Dermis blood vessel endothelial cell (primary cell): ENCODE measurements at regions not wholly inside any gene's neighbourhood (a gene's known extent, or its start where the extent isn't known, plus 50 kb on each side); places are given as distances from the start of the nearest gene placed in this dataset.
"Not testable (repeated sequence)": the region's sequence is repeated elsewhere in the genome, so short reads cannot be mapped to it uniquely, and the experiment has no call there.

Experiments used
- DNase-seq: peaks from one replicate; pipeline ENCODE4 v3.0.0; 2010

DNA sequence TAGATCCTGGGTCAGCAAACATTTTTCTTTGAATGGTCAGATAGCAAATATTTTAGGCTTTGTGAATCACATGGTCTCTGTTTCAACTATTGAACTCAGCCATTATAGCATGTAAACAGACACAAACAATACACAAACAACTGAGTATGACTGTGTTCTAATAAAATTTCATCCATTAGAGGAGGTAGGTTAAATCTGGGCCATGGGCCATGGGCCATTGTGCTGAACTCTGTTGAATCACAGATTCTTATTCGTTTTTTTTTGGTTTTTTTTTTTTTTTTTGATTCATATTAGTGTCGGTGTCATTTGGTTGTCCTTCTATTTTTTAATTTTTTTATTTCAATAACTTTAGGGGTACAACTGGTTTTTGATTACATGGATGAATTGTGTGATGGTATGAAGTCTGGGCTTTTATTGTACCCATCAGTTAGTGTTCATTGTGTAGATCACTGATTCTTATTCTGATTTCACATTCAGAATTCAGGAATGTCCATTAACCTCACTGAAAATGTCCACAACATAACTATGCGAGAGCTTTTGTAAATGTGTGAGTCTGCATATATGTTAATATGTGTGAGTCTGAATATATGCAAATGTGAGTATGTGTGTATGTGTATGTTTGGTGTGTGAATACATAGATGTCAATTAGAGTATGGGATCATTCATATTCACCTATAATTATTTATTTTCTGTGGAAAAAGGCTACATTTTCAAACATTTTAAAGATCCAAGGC lies 443.7 kb upstream of the GRM3 start:
- DNase-seq, result no peak

DNA sequence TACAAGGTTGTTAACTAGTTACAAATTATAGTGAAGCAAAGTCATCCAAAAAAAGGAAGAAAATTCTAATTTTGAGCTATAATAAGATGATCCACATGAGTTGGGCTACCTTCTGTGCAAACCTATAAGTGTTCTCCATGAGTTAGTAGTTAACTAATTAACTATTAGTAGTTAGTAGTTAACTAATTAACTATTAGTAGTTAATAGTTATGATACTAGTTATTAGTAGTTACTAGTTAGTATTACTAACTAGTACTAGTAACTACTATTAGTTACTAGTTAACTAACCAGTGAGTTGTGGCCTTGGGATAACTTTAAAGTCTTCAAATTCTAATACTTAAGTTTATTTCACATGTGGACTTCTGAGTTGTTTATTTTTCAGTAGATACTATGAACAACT lies 453.4 kb upstream of the GRM3 start:
- DNase-seq, result no peak

DNA sequence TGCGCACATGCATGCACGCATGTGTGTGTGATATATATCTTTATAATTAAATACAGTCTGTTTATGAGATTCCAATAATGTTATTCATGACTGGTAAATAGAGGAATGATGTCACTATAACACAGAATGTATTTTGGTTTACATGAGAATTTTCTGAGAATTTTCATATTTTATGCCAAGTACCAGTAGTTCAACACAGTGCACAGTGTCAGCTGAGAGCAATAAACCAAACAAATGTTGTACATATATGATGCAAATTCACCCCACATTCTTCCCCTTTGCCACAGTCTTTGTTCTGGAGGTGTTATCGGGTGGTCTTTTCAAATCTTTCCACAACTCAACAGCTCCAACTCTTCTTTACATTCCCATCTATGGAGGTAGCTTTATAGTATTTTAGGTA lies 462.2 kb upstream of the GRM3 start:
- DNase-seq, result no peak

DNA sequence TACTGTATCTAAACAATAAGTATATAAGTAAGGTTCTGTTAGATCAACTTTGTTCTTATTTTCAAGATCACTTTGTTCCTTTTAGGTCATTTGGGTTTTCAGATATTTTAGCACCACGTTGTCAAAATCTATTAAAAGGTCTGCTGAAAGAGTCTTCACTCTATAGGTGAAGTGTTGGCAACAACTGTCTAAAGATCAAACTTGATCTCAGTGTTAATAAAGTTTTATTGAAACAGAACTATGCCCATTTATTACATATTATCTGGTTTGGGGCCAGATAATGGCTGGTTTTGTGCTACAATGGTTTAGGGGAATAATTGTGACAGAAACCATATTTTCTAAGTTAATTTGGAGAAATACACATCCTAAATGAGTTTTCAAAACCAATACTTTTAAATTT lies 478.9 kb upstream of the GRM3 start:
- DNase-seq, result no peak

DNA sequence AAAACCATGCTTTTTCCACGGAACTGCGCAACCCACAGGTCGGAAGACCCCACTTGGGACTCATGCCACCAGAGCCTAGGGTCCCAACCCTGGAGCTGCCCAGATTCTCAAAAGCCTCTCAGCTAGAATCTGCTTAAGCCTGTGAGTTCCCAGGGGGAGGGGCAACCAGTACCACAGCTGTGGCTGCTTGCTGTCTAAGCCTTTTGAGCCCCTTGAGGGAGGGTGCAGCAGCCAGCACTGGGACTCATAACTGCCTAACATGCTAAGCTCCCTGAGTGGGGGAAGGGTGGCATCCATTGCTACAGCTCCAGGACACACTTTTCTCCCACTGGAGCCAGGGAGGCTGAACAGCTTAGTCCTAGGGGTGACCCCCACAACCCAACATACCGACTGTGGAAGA lies 485.6 kb upstream of the GRM3 start:
- no peak for DNase-seq

DNA sequence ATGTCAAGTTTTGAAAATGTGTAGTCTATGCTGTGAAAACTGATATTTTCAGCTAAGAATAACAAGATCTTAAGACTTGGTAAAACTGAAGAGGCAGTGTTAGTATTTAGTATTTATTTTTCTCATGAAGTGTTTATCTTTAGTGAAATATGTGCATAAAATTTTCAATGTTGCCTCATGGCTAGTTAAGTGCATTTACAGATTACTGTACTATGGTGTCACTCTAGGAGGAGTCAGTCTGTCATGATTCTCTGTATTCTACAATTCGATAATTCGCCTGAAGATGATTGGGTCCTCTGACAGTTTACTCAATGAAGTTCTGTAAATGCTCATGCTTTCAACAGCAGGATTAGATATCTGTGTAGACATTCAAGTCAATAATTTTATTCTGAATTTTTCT lies 488.1 kb upstream of the GRM3 start:
- DNase-seq, result no peak

DNA sequence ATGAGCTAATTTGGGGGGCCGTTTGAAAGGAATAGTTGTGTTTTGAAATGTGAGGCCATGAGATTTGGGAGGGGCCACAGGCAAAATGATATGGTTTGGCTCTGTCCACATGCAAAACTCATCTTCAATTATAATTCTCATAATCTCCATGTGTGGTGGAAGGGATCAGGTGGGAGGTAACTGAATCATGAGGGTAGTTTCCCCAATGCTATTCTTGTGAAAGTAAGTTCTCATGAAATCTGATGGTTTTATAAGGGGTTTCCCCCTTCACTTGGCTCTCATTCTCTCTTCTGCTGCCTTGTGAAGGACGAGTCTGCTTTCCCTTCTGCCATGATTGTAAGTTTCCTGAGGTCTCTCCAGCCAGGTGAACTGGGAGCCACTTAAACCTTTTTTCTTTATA lies 490.8 kb upstream of the GRM3 start:
- DNase-seq, result no peak

DNA sequence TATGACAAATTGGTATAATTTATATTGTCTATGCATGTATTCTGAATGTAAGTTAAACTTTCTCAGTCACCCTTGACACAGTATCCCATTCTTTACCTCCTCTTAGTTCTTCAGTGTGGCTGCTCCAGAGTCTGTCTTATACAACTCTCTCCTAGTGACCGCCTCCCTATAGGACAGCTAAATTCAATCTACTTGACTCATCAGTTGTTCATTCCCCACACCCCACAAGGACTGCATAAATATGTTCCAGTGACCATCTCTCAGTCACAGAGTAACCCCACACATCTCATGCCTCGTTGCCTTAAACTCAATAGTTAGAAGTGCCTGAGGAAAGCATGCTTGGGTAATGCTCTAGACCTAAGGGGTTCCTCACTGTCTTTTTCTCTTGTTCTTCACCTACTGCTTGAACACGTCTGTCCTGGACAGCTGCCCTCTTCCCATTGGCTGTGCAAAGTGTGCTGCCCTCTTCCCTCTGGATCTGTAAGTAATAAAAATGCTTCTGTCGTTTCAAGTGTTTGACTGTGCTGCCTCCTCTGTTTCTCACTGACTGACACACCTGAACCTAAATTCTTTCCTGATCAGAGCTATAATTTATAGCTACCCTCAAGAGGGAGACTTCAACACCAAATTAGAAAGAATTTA lies 494.6 kb upstream of the GRM3 start:
- DNase-seq, result no peak

DNA sequence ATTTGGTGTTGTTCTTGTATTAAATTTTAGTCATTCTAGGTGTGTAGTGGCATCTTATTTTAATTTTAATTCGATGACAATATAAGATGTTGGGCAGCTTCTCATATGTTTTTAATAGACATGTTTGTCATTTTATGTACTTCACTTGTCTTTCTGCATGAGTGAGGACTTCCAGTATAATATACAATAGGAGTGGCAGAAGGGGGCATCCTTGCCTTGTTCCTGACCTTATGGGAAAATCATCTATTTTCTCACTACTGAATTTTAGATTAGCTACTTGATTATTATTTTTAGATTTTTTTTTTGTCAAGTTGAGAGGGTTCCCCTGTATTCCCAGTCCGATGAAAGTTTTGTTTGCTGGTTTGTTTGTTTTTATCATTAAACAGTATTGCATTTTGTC lies 495.2 kb upstream of the GRM3 start:
- DNase-seq, result no peak

DNA sequence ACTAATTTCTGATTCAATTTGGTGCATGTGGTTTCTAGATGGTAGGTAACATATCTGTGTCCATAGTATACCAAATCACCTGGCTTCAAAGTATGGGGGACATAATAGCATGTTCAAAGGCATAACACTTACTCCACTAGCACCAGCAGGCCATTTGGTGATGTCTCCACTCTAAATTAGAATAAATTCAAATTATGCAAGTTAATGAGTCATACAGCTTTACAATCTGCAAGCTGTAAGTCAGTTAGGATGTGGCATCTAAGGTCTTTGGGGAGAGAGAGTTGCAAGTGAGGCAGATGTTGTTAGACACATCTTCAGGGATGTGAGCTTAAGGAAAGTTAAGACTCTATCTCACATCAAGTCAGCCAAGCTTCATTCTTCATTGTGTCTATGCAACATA lies 506.4 kb upstream of the GRM3 start:
- no peak for DNase-seq

DNA sequence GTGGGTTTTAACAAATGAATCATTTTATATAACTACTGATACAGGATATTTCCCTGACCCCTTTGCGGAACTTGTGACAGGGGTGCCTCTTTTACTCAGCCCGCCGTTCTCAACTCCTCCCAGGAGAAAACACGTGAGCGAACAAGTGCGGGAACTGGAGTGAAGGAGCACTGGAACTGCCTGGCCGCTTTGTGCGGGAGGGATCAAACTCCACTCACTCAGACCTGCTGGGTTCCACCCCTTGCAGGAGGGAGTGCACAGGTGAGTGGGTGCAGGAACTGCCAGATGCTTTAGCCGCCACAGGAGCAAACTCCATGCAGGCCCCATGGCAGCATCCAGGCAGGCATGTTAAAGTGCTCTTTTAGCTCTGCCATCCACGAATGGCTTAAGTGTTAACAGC lies 513.4 kb upstream of the GRM3 start:
- no peak for DNase-seq

DNA sequence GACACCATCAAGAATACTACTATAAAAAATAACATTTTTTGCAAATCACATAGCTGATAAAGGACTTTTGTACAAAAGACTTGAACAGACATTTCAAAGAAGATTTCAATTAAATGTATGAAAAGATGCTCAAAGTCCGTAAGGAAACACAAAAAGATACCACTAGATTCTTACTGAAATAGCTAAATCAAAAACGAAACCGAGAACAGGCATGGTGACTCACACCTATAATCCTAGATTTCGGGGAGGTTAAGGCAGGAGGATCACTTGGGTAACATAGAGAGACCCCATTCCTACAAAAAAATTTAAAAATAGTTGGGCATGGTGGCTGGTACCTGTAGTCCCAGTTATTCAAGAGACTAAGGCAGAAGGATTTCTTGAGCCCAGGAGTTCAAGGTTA lies 520.2 kb upstream of the GRM3 start:
- DNase-seq, result no peak

DNA sequence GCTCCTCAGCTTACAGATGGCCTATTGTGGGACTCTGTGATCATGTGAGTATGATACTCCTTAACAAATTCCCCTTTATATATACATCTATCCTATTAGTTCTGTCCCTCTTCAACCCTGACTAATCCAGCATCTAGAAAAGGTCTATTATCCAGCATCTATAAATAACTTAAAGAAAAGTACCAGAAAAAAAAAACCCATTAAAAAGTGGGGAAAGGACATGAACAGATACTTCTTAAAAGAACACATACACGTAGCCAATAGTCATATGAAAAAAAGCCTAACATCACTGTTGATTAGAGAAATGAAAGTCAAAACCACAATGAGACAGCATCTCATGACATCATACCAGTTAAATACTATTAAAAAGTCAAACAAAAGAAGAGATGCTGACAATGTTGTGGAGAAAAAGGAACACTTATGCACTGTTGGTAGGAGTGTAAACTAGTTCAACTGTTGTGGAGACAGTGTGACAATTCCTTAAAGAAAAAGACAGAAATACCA lies 549.5 kb upstream of the GRM3 start:
- no peak for DNase-seq

DNA sequence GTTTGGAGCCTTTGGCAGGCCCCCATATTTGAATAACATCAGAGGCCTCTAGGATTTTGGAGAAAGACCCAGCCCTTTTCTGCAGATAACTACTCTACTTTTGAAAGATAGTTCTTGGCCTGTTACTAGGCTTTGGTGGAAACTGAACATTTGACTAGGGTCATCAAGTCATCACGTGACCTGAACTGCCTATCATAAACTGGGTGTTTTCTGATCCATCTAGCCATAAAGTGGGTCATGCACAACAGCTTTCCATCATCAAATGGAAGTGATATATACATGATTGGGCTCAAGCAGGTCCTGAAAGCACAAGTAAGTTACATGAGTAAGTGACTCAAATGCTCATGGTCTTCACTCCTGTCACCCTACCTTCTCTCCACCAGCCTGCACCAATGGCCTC lies 552.3 kb upstream of the GRM3 start:
- DNase-seq, result no peak

DNA sequence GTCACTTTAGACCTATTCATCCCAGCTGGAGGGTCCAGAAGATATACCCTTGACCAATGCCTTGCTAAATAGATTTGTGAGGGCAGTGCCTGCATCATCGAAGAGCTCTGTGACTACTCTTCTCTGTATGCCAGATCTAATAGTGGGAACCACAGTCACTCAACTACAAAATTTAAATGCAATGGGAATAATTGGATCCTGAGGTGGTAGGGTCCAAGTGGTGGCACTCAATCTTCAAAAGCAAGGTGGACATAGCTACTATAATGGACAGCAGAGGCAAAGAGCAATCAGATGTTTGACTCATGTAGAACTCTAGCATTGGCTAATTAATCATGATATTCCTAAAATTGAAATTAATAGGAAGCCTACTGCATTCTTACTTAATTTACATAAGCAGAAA lies 554.3 kb upstream of the GRM3 start:
- DNase-seq, result no peak

DNA sequence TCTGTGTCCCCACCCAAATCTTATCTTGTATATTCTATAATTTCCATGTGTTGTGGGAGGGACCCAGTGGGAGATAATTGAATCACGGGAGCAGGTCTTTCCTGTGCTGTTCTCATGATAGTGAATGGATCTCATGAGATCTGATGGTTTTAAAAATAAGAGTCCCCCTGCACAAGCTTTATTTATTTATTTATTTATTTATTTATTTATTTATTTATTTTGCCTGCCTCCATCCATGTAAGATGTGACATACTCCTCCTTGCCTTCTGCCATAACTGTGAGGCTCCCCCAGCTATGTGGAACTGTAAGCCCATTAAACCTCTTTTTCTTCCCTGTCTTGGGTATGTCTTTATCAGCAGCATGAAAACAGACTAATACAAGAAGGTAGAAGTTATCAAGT lies 579.1 kb upstream of the GRM3 start:
- DNase-seq, result not testable (repeated sequence)

DNA sequence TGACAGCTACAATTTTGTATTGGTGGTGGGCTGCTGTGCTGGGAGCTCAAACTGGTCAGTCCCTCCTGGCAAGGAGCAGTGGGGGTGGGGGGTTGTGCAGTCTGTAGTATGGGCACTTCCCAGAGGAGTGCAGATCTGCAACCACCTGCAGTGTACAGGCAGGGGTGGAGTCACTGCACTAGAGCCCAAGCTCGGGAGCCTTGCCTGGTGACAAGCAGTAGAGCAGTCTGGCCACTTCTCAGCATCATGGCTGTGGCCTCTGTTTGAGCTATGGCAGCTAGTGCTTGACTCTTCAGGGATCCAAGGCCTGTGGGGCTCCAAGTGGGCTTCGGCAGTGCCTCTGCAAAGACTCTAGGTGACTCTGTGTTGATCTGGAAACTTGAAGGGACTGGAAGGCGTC lies 585.1 kb upstream of the GRM3 start:
- no peak for DNase-seq

DNA sequence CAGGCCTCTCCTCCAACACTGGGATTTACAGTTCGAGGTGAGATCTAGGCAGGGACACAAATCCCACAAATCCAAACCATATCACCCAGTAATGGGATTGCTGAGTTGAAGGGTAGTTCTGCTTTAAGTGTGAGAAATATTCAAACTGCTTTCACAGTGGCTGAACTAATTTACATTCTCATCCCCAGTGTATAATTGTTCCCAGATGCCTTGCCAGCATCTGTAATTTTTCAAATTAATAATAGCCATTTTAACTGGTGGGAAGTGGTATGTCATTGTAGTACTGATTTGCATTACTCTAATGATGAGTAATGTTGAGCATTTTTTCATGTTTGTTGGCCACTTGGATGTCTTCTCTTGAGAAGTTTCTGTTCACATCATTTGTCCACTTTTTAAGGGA lies 592.8 kb upstream of the GRM3 start:
- no peak for DNase-seq

DNA sequence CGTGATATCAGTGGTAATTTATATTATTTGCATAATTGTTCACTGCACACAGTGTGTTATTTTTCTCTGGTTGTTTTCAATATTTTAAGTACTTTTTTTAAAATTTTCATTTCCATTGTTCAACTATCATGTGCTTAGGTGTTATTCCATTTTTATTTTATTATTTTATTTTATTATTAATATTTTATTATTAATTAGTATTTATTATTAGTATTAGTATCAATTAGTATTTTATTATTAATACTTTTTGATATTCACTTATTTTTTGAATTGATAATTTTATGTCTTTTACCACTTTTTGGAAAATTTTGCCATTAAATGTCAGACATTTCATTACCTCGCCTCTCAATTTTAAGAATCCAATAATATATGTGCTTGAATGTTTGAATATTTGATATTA lies 593.8 kb upstream of the GRM3 start:
- DNase-seq, result no peak

DNA sequence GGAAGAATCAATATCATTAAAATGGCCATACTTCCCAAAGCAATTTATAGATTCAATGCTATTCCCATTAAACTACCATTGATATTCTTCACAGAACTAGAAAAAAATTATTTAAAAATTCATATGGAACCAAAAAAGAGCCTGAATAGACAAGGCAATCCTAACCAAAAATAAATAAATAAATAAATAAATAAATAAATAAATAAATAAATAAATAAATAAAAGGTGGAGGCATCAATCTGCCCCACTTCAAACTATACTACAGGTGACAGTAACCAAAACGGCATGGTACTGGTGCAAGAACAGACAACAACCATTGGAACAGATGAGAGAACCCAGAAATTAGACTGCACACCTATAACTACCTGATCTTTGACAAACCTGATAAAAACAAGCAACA lies 598.5 kb upstream of the GRM3 start:
- DNase-seq, result not testable (repeated sequence)

DNA sequence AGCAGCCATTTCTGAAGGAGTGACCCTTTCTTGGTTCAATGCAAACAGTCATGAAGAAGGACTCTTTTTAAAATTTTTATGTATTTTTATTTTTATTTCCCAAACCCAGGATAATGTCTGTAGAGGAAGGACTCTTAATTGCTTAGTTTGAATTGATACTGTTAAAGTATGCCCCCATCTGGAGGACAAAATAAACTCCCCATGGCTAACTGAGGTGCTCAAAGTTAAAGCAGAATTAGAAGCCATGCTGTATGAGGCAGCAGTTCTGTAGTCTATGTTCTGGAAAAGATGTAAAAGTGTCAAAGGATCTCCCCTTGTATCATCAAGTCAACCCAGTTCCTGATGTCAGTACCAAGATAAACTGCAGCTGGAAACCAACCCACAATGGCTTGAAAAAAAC lies 617.9 kb upstream of the GRM3 start:
- DNase-seq, result no peak

DNA sequence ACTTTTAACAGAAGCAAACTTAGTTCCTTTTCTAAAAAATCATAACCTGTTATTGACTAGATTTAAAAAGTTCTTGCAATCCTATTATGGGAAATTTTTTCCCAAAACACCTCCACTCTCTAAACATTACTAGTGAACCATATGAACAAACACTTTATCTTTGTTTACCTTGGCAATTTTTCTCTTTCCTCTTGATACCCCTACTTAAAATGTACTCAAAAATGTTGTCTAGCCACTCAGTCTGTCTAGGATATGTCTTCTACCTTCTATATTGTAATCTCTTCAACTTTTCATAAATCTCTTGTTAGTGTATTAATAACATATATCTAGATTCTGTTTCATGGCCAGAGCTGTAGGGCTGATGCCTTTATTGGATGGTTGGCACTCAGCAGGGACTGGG lies 630.0 kb upstream of the GRM3 start:
- DNase-seq, result no peak

DNA sequence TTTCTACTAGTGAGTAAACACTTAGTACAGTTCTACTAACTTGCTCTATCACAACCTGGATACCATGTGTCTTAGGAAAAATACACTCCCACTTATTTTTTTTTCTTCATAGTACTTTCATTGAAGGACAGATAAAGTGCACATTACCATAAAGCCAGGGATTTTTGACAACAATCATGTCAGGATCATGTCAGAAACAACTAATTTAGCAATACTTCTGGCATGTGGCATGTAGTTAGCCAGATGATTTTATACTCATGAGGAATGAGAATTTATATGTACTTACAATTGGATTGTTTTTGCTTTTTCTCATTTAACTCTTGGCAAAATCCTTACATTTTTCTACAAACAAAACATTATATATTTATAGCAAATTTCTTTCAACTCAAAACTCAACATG lies 630.7 kb upstream of the GRM3 start:
- DNase-seq, result no peak

DNA sequence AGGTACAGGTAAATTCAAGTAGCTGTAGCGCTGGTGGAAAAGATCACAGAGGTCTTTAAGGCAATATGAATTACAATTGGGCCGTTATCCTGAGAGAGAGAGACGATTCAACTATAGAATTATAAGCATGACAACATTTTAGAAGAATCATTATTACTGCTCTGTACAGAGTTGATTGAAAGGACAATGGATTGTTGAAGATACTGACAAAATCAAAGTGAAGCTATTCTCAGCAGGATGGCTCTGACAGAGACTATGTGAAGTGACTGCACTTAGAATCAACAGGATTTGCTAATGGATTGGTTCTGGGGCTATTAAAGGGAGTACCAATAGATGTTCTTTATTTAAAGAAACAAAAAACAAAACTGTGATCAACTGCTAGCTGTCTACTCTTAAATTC lies 634.8 kb upstream of the GRM3 start:
- DNase-seq, result no peak

DNA sequence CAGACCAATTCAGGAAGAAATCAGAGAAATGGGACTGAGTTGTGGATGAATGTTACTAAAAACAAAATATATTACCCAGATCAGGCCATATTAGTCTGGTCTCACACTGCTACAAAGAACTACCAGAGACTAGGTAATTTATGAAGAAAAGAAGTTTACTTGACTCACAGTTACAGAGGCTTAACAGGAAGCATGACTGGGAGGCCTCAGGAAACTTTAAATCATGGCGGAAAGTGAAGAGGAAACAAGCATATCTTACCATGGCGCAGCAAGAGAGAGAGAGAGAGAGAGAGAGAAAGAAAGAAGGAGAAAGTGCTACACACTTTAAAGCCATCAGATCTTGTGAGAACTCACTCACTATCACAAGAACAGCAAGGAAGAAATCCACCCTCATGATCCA lies 636.8 kb upstream of the GRM3 start:
- no peak for DNase-seq
